NCI-H128 (cell line): ENCODE measurements at regions not wholly inside any gene's neighbourhood (a gene's known extent, or its start where the extent isn't known, plus 50 kb on each side); places are given as distances from the start of the nearest gene placed in this dataset.

Experiments
- DNase-seq: peaks from one replicate; lab custom pipeline; 2025; ENCODE audit not compliant: unreplicated experiment; lab: John Stamatoyannopoulos, UW

GRCh38 chr4:138964716-138965426, 50.7 kb upstream of the NOCT start:
- DNase-seq, result no peak

- DNase-seq, result no peak
Observed at GRCh38 chr4:138963412-138963811, 52.2 kb upstream of the NOCT start.

DNA sequence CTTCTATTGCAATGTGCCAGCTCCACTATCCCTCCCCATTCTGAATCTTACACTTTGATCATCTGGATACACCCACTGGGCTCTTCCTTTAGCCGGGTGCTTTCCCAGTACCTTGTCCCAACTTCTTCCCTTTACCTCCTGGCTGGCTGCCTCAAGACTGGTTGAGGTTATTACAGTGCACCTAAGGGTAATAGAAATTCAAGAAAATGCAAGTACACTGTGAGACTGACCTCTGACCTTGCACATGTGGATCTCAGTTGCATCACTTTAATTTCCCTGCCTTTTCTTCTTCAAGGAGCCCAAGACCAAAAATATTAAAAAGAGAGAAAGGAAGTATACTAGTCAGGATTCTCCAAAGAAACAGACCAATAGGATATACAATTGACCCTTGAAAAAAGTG, 53.9 kb upstream of the NOCT start:
- DNase-seq, result no peak

DNA sequence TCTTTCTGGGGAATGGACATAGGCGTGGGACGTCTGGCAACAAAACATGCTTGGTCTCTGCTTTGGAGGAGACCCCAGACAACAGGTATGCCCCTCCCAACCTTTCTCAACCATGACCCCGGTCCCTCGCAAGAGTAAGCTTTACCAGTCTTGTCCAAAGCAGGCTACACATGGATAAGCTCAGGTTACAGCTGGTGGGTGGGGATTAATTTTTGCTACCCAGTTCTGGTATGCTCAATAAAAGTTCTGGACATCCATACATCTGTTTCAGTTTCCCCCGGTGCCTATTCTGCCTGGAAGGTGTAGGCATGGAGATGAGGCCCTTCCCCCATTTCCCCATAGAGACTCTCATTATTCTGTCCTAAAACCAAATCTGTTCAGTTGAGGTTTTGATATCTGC, 54.5 kb upstream of the NOCT start:
- no peak for DNase-seq

GRCh38 chr4:138960175-138960710, 55.3 kb upstream of the NOCT start:
- DNase-seq, result no peak

GRCh38 chr4:138959097-138959815, 56.3 kb upstream of the NOCT start:
- no peak for DNase-seq

DNA sequence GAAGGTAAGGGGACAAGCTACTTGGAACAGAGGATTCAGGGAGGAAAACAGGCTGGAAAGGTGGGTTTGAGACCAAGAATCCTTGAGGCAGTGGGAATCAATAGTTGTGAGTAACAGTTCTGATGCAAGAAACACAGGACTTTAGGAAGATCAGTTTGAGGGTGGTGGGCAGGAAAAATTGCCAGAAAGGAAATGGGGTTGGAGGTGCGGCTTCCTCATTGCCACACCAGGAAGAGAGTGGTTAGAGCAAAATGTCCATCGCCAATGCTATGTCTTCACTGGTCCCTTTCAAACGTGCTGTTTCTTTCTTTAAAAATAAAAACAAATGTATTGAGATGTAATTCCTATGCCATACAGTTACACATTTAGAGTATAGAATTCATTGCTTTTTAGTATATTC, 57.1 kb upstream of the NOCT start:
- DNase-seq, result no peak

DNA sequence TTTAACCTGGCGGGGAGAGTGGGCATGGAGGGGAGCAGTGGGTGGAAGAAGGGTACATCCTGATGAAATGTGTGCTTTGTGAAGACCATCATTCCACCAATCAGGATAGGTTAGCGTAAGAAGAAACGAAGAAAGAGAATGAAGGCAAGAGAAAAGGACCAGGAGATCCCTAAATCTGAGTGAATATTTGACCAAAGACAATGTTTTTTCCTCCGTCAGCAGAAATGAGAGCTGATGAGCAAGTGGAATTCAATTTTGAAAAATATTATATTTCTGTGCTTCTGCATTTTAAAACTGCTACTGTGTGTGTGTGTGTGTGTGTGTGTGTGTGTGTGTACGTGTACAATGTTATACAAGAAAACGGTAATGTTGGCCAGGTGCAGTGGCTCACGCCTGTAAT, 58.3 kb upstream of the NOCT start:
- DNase-seq, result no peak

GRCh38 chr4:138954428-138954827, 61.2 kb upstream of the NOCT start:
- DNase-seq, result no peak

GRCh38 chr4:138953961-138954371, 61.6 kb upstream of the NOCT start:
- DNase-seq, result no peak

DNA sequence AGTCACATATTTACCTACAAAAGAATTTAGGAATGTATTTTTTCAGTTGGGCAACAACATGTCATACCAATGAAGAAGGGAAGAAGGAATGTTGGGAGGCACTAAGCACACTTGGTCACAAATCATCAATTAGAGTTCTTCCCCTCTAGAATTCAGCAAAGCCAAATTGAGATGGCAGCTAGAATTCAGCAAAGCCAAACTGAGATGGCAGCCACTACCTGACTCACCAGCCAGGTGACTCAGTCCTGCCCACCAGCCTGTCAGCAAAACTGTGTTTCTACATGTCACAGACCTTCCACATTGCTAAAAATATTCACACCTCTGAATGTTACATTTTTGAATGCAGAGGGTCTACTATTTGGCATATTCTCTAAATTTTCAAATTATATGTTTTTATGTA, 63.2 kb upstream of the NOCT start:
- DNase-seq, result no peak

- no peak for DNase-seq
Observed at GRCh38 chr4:138951764-138952163, 63.8 kb upstream of the NOCT start.

- no peak for DNase-seq
Observed at GRCh38 chr4:138949866-138950265, 65.7 kb upstream of the NOCT start.

DNA sequence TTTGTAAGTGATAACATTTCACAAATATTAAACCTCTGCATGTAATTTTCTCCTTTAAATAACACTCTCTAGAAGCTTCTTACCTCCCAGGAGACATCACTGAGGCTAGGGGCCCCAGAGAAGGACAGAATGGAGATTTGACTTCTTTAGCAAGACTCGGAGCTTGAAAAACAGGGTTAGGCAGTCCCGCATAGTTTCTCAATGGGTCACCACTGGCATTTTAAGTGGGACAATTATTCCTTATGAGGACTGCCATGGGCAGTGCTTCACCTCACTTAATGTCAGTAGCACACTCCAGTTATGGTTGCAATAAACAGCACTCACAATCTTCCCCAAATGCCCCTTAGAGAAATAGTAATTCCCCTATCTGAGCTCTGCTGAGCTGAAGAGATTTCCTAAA, 66.7 kb upstream of the NOCT start:
- DNase-seq, result no peak

- DNase-seq, result no peak
Observed at GRCh38 chr4:138946306-138946705, 69.3 kb upstream of the NOCT start.

GRCh38 chr4:138945840-138946239, 69.7 kb upstream of the NOCT start:
- DNase-seq, result no peak

DNA sequence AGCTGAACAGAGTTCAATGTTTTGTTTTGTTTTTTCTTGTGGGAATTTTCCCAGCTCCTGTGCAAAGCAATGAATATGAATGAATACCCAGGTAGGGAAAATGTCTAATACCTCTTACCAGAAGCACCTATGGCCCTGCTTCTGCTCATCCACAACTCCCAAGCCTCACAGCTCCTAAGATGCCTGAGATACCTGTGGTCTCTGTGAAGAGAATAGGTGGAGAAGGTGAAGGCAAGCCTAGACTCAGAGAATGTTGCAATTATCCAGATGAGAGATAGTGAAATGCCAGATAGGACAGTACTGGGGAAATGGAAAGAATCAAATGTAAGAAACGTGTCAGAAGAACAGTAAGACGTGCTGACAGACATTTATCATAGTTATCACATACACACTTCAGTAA, 70.2 kb upstream of the NOCT start:
- DNase-seq, result no peak

- DNase-seq, result no peak
Observed at GRCh38 chr4:138943893-138944292, 71.7 kb upstream of the NOCT start.

DNA sequence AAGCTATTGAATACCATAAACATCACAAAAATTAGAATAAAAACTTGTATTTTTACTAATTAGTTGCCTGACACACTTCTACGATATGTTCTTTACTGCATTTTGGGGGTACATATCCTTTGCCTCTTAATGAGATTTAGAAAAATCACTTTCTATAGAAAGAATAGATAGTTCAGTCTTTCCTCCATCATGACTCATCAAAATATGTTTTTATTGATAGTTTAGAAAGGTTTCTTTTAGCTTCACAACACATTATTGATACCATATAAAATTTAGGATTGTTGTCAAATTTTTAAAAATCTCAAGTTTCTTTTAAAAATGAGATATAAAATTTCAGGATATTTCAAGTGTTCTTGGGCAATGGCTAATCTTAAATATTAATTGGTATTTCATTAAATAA, 74.5 kb upstream of the NOCT start:
- no peak for DNase-seq

DNA sequence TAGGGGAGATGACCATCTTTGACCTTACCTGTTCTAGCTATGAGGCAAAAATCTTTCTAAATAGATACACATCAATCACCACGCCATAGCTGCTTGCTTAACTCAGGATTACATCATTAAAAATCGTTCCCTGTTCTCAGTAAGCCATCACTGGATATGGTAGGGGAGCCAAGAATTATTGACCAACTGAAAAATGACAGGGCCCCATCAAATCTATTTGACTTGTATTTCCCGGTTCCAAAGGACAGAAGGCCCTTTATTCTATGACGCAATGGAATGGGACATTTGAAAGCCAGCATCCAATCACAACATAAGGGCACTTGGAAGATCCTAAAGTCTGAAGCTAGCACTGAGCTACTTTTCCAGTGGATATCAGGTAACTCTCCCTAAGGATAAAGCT, 75.6 kb upstream of the NOCT start:
- no peak for DNase-seq

GRCh38 chr4:138938366-138938690, 77.3 kb upstream of the NOCT start:
- peak; percentile 18 for DNase-seq

GRCh38 chr4:138935135-138935807, 80.3 kb upstream of the NOCT start:
- DNase-seq, result no peak
